Choroid plexus epithelial cell (primary cell): ENCODE measurements at regions not wholly inside any gene's neighbourhood (a gene's known extent, or its start where the extent isn't known, plus 50 kb on each side); places are given as distances from the start of the nearest gene placed in this dataset.
"Not testable (repeated sequence)": the region's sequence is repeated elsewhere in the genome, so short reads cannot be mapped to it uniquely, and the experiment has no call there.

ENCODE experiments used
- DNase-seq: peaks from one replicate; pipeline ENCODE4 v3.0.0-alpha.2; 2010; ENCODE audit warnings: low read depth
- H3K4me3 ChIP-seq: 2 replicates; pipeline ENCODE4 v1.5.1; 2011; ENCODE audit warnings: low read depth, mild to moderate bottlenecking, control low read depth, low read length, moderate library complexity
- CTCF ChIP-seq: conservative IDR thresholded peaks from 2 replicates; pipeline ENCODE4 v1.5.1; 2011; ENCODE audit warnings: low read depth, mild to moderate bottlenecking, control low read depth, inconsistent platforms, low read length, moderate library complexity

- no peak overlapping the region for H3K4me3 ChIP-seq
- TF ChIP-seq CTCF, result no peak
- DNase-seq, result no peak
Measured at GRCh38 chr13:80881034-80881433, 540.1 kb upstream of the SPRY2 start.

GRCh38 chr13:80877944-80878241 lies 537.0 kb upstream of the SPRY2 start:
- no peak for DNase-seq
- H3K4me3 ChIP-seq, result no peak overlapping the region
- TF ChIP-seq CTCF, result no peak

- H3K4me3 ChIP-seq, result no peak overlapping the region
- DNase-seq, result no peak
- TF ChIP-seq CTCF, result no peak
Measured at GRCh38 chr13:80877209-80877943, 536.5 kb upstream of the SPRY2 start.

- no peak overlapping the region for H3K4me3 ChIP-seq
- no peak for TF ChIP-seq CTCF
- DNase-seq, result peak; percentile 4
Measured at GRCh38 chr13:80873589-80873988, 532.7 kb upstream of the SPRY2 start.

- not testable (repeated sequence) for H3K4me3 ChIP-seq, DNase-seq
Measured at GRCh38 chr13:80871971-80872370, 531.0 kb upstream of the SPRY2 start.

GRCh38 chr13:80871481-80871880 lies 530.6 kb upstream of the SPRY2 start:
- no peak overlapping the region for H3K4me3 ChIP-seq
- no peak for TF ChIP-seq CTCF
- peak; percentile 50 for DNase-seq

GRCh38 chr13:80870186-80870585 lies 529.3 kb upstream of the SPRY2 start:
- no peak for DNase-seq
- no peak overlapping the region for H3K4me3 ChIP-seq
- TF ChIP-seq CTCF, result no peak
